ENCODE measurements at regions not wholly inside any gene's neighbourhood (a gene's known extent, or its start where the extent isn't known, plus 50 kb on each side); places are given as distances from the start of the nearest gene placed in this dataset.

DNA sequence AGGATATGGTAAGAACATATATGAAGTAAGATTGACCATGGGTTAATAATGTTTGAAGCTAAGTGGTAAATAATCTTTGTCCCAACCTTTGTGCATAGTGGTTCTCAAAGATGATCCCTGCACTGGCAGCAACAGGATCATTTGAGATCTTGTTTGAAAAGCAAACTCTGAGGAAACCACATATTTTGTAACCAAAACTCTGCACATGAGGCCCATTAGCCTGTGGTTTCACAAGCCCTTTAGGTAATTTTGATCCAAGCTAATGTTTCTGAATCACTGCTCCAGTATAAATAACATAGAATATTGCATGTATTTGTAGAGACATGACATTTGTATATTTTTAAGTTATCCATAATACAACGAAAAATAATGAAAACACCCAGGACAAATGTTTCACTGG, 147.9 kb upstream of the RGS18 start:
- H3K4me2 ChIP-seq (ENCODE audit: insufficient read depth, low read length), result no peak overlapping the region
- H3K27ac ChIP-seq (ENCODE audit: low read length), result no peak overlapping the region
- H3K4me1 ChIP-seq (ENCODE audit: insufficient read depth, low read length), result peaks cover 17% of the 10 kb centered on the region
- H4K20me1 ChIP-seq (ENCODE audit: insufficient read depth, low read length), result no peaks in the 10 kb centered on the region
- no peaks in the 10 kb centered on the region for H3K9me3 ChIP-seq (ENCODE audit: insufficient read depth, low read length, severe bottlenecking)
- H3K4me3 ChIP-seq (ENCODE audit: low read depth in 1 of 2, low read length in 2 of 2), result no peak overlapping the region
- H3K9ac ChIP-seq (ENCODE audit: low read depth, low read length), result no peak overlapping the region
- no peak overlapping the region for H2AFZ ChIP-seq (ENCODE audit: low read depth, low read length)
- peak; percentile 68 for ATAC-seq (ENCODE audit: insufficient read depth, low read depth)
- TF ChIP-seq, protein P1, sequence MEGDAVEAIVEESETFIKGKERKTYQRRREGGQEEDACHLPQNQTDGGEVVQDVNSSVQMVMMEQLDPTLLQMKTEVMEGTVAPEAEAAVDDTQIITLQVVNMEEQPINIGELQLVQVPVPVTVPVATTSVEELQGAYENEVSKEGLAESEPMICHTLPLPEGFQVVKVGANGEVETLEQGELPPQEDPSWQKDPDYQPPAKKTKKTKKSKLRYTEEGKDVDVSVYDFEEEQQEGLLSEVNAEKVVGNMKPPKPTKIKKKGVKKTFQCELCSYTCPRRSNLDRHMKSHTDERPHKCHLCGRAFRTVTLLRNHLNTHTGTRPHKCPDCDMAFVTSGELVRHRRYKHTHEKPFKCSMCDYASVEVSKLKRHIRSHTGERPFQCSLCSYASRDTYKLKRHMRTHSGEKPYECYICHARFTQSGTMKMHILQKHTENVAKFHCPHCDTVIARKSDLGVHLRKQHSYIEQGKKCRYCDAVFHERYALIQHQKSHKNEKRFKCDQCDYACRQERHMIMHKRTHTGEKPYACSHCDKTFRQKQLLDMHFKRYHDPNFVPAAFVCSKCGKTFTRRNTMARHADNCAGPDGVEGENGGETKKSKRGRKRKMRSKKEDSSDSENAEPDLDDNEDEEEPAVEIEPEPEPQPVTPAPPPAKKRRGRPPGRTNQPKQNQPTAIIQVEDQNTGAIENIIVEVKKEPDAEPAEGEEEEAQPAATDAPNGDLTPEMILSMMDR (IDR thresholded peaks at IDR 0.05; ENCODE audit: borderline replicate concordance, extremely low read depth, low read length, poor library complexity, severe bottlenecking), result no peak
- H3K27me3 ChIP-seq (ENCODE audit: insufficient read depth, low read length, poor library complexity), result no peaks in the 10 kb centered on the region
- no peak for DNase-seq
- H3K36me3 ChIP-seq (ENCODE audit: insufficient read depth, low read length), result no peaks in the 10 kb centered on the region
- H3K79me2 ChIP-seq (ENCODE audit: insufficient read depth, low read length), result no peaks in the 10 kb centered on the region

DNA sequence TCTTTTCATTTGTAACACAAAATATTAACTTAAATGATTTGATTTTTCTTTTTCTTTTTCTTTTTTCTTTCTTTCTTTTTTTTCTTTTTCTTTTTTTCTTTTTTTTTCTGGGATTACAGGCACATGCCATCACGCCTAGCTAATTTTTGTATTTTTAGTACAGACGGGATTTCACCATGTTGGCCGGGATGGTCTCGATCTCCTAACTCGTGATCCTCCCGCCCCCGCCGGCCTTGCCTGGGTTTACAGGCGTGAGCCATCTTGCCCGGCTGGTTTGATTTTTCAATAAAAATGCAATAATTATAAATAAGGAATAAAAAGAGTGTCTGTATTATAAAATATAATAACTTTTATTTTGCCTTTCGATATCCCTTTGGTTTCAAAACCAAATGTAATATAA, 146.7 kb upstream of the RGS18 start:
- H3K36me3 ChIP-seq (ENCODE audit: insufficient read depth, low read length), result no peaks in the 10 kb centered on the region
- H3K79me2 ChIP-seq (ENCODE audit: insufficient read depth, low read length), result no peaks in the 10 kb centered on the region
- no peaks in the 10 kb centered on the region for H3K9me3 ChIP-seq (ENCODE audit: insufficient read depth, low read length, severe bottlenecking)
- H4K20me1 ChIP-seq (ENCODE audit: insufficient read depth, low read length), result no peaks in the 10 kb centered on the region
- H2AFZ ChIP-seq (ENCODE audit: low read depth, low read length), result no peak overlapping the region
- no peak overlapping the region for H3K4me3 ChIP-seq (ENCODE audit: low read depth in 1 of 2, low read length in 2 of 2)
- no peak overlapping the region for H3K27ac ChIP-seq (ENCODE audit: low read length)
- no peak overlapping the region for H3K4me2 ChIP-seq (ENCODE audit: insufficient read depth, low read length)
- peaks cover 6% of the 10 kb centered on the region; the same call in 1 of the 2 replicates for H3K4me1 ChIP-seq (ENCODE audit: insufficient read depth, low read length)
- H3K9ac ChIP-seq (ENCODE audit: low read depth, low read length), result no peak overlapping the region
- ATAC-seq (ENCODE audit: insufficient read depth, low read depth) (no peak), DNase-seq (no peak)
- no peak for TF ChIP-seq EZH2 (IDR thresholded peaks at IDR 0.05; ENCODE audit: borderline replicate concordance, low read depth, low read length, severe bottlenecking)
- TF ChIP-seq, protein P1 (IDR thresholded peaks at IDR 0.05; ENCODE audit: borderline replicate concordance, extremely low read depth, low read length, poor library complexity, severe bottlenecking), result no peak
- H3K27me3 ChIP-seq (ENCODE audit: insufficient read depth, low read length, poor library complexity), result no peaks in the 10 kb centered on the region

DNA sequence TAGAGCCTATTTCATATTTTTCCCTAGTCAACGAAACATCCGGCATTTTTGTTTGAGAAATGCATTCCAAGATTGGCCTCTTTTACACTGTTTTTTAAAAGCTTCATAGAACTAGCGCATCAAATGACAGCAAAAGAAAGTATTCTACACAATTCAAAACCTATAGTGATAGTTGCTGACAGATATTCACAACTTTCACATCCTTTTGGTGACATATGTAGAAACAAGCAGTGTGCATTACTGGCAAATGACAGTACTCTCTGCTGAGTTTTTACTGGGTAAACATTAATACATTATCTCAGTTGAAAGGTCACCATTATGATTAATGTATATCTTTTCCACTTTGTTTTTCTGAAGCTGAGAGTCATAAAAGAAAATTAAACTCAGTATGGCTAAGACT, 135.4 kb upstream of the RGS18 start:
- DNase-seq, result no peak
- Histone ChIP-seq H3K27me3 (ENCODE audit: insufficient read depth, low read length, poor library complexity) (no peaks in the 10 kb centered on the region), H3K4me1 (ENCODE audit: insufficient read depth, low read length) (no peaks in the 10 kb centered on the region), H3K9ac (ENCODE audit: low read depth, low read length) (no peak overlapping the region), H3K36me3 (ENCODE audit: insufficient read depth, low read length) (no peaks in the 10 kb centered on the region), H4K20me1 (ENCODE audit: insufficient read depth, low read length) (no peaks in the 10 kb centered on the region), H3K79me2 (ENCODE audit: insufficient read depth, low read length) (no peaks in the 10 kb centered on the region), H3K9me3 (ENCODE audit: insufficient read depth, low read length, severe bottlenecking) (peaks cover 2% of the 10 kb centered on the region), H2AFZ (ENCODE audit: low read depth, low read length) (no peak overlapping the region), H3K27ac (ENCODE audit: low read length) (no peak overlapping the region), H3K4me3 (ENCODE audit: low read depth in 1 of 2, low read length in 2 of 2) (no peak overlapping the region), H3K4me2 (ENCODE audit: insufficient read depth, low read length) (no peak overlapping the region)
- no peak for ATAC-seq (ENCODE audit: insufficient read depth, low read depth)
- TF ChIP-seq, protein P1 (IDR thresholded peaks at IDR 0.05; ENCODE audit: borderline replicate concordance, extremely low read depth, low read length, poor library complexity, severe bottlenecking), result no peak
- no peak for TF ChIP-seq EZH2 (IDR thresholded peaks at IDR 0.05; ENCODE audit: borderline replicate concordance, low read depth, low read length, severe bottlenecking)

DNA sequence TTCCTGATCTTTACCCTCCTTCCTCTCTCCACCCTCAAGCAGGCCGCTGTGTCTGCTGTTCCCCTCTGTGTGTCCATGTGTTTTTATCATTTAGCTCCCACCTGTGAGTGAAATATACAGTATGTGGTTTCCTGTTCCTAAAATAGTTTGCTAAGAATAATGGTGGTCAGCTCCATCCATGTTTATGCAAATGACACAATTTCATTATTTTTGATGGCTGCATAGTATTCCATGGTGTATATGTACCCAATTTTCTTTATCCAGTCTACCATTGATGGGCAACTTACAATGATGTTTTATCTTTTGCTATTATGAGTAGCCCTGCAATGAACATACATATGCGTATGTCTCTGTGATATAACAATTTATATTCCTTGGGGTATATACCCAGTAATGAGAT, 133.4 kb upstream of the RGS18 start:
- Histone ChIP-seq H3K27ac (ENCODE audit: low read length) (no peak overlapping the region), H3K79me2 (ENCODE audit: insufficient read depth, low read length) (no peaks in the 10 kb centered on the region), H3K36me3 (ENCODE audit: insufficient read depth, low read length) (no peaks in the 10 kb centered on the region), H4K20me1 (ENCODE audit: insufficient read depth, low read length) (no peaks in the 10 kb centered on the region), H3K4me2 (ENCODE audit: insufficient read depth, low read length) (no peak overlapping the region), H3K27me3 (ENCODE audit: insufficient read depth, low read length, poor library complexity) (no peaks in the 10 kb centered on the region), H3K9ac (ENCODE audit: low read depth, low read length) (no peak overlapping the region), H3K4me3 (ENCODE audit: low read depth in 1 of 2, low read length in 2 of 2) (no peak overlapping the region), H2AFZ (ENCODE audit: low read depth, low read length) (no peak overlapping the region), H3K9me3 (ENCODE audit: insufficient read depth, low read length, severe bottlenecking) (no peaks in the 10 kb centered on the region), H3K4me1 (ENCODE audit: insufficient read depth, low read length) (peaks cover 7% of the 10 kb centered on the region; the same call in 1 of the 2 replicates)
- TF ChIP-seq, protein P1 (IDR thresholded peaks at IDR 0.05; ENCODE audit: borderline replicate concordance, extremely low read depth, low read length, poor library complexity, severe bottlenecking), result no peak
- TF ChIP-seq EZH2 (IDR thresholded peaks at IDR 0.05; ENCODE audit: borderline replicate concordance, low read depth, low read length, severe bottlenecking), result no peak
- no peak for ATAC-seq (ENCODE audit: insufficient read depth, low read depth)
- DNase-seq, result no peak
